ENCODE measurements at regions not wholly inside any gene's neighbourhood (a gene's known extent, or its start where the extent isn't known, plus 50 kb on each side); places are given as distances from the start of the nearest gene placed in this dataset.

GRCh38 chr12:96130396-96131059 lies 63.6 kb upstream of the ELK3 start:
- H3K4me3 ChIP-seq (ENCODE audit: extremely low read depth in 1 of 4, insufficient read depth in 2 of 4, low read depth in 3 of 4, low read length in 4 of 4), result no peak overlapping the region
- no peaks in the 10 kb centered on the region for H3K9me3 ChIP-seq (ENCODE audit: insufficient read depth in 2 of 2, low read depth in 1 of 2, low read length in 1 of 2)
- no peaks in the 10 kb centered on the region; a peak in 1 of 7 replicates for H3K4me1 ChIP-seq (replicated peaks in 1 of 4; ENCODE audit: control insufficient read depth in 3 of 4, insufficient read depth in 4 of 4, low read length in 3 of 4)
- no peak overlapping the region for H2BK5ac ChIP-seq (ENCODE audit: low read depth, low read length)
- H3K4me2 ChIP-seq (ENCODE audit: insufficient read depth in 1 of 2, low read depth in 2 of 2, low read length in 2 of 2), result no peak overlapping the region
- H4K8ac ChIP-seq (ENCODE audit: extremely low read depth, insufficient read depth, low read length), result no peak overlapping the region
- WGBS, 2 experiments (ENCODE audit: extremely low coverage in 1 of 2, insufficient coverage in 1 of 2, insufficient read length in 1 of 2, insufficient replicate concordance in 2 of 2, low coverage in 1 of 2, low lambda C conversion rate in 2 of 2, missing lambda C conversion rate in 1 of 2), result 91% methylated on average over 15 of the region's 15 CpGs; no CpG with 5 or more reads in 1 of the 2 experiments
- no peak overlapping the region for H3K27ac ChIP-seq (ENCODE audit: low read depth, low read length)
- no peak overlapping the region for H2AFZ ChIP-seq (ENCODE audit: low read length)
- no peaks in the 10 kb centered on the region for H3K79me2 ChIP-seq (ENCODE audit: control insufficient read depth in 1 of 2, insufficient read depth in 2 of 2, low read length in 2 of 2)
- no peak overlapping the region for H2BK12ac ChIP-seq (ENCODE audit: low read depth, low read length)
- no peaks in the 10 kb centered on the region for H3K23me2 ChIP-seq (ENCODE audit: low read depth, low read length)
- DNase-seq (ENCODE audit: low read depth in 1 of 2, low spot score in 2 of 2) (no peak), FAIRE-seq (no peak)
- no peak overlapping the region for H3K23ac ChIP-seq (ENCODE audit: insufficient read length)
- H3K14ac ChIP-seq (ENCODE audit: insufficient read length), result no peak overlapping the region
- no peaks in the 10 kb centered on the region for H4K20me1 ChIP-seq (replicated peaks in 1 of 2; ENCODE audit: control insufficient read depth in 1 of 2, insufficient read depth in 2 of 2, low read length in 2 of 2)
- TF ChIP-seq CTCF (IDR thresholded peaks at IDR 0.05; ENCODE audit: control extremely low read depth in 1 of 3, insufficient read depth in 1 of 3, low read depth in 1 of 3, low read length in 3 of 3) (peak in 1 of 3 experiments; percentile 3; a peak in 1 of 4 replicates), SIRT6 (IDR thresholded peaks at IDR 0.05; ENCODE audit: low read length) (no peak), BACH1 (IDR thresholded peaks at IDR 0.05; ENCODE audit: low read length) (no peak), SIX5 (IDR thresholded peaks at IDR 0.05; ENCODE audit: low read depth, low read length) (no peak), MAFK (IDR thresholded peaks at IDR 0.05; ENCODE audit: low read depth, low read length) (no peak), EZH2 (IDR thresholded peaks at IDR 0.05; ENCODE audit: low read depth, low read length, severe bottlenecking) (no peak), KDM1A (IDR thresholded peaks at IDR 0.05; ENCODE audit: borderline replicate concordance, low read length) (no peak), HDAC2 (IDR thresholded peaks at IDR 0.05; ENCODE audit: borderline replicate concordance in 1 of 2, low read depth in 2 of 2, low read length in 2 of 2) (no peak), MAX (IDR thresholded peaks at IDR 0.05) (no peak)
- H4K5ac ChIP-seq (ENCODE audit: insufficient read length, low read depth, low read length), result no peak overlapping the region
- H3K56ac ChIP-seq (replicated peaks; ENCODE audit: insufficient read length, low read depth, low read length), result no peak overlapping the region
- CTCF ChIA-PET (ENCODE audit: partially characterized antibody), result interaction anchor here (2.1 kb wide), 1 partner anchor 21 kb away, joined by 5 read pairs; no protein-coding TSS in a partner anchor
- no peak overlapping the region for H2BK20ac ChIP-seq (ENCODE audit: low read length)
- H2BK120ac ChIP-seq (replicated peaks; ENCODE audit: low read depth, low read length), result no peak overlapping the region
- no peak overlapping the region for H3K4ac ChIP-seq (replicated peaks; ENCODE audit: insufficient read length, low read depth, low read length)
- H3K9ac ChIP-seq (replicated peaks in 1 of 4; ENCODE audit: extremely low read depth in 1 of 4, low read depth in 3 of 4, low read length in 3 of 4), result no peak overlapping the region
- H4K91ac ChIP-seq (replicated peaks; ENCODE audit: insufficient read length, low read length), result no peak overlapping the region
- H3K27me3 ChIP-seq (replicated peaks in 1 of 4; ENCODE audit: control insufficient read depth in 3 of 4, extremely low read depth in 1 of 4, insufficient read depth in 3 of 4, low read length in 3 of 4), result no peaks in the 10 kb centered on the region
- POLR2A ChIA-PET (ENCODE audit: partially characterized antibody), result no interaction called here
- H3K18ac ChIP-seq (ENCODE audit: extremely low read depth, low read length), result no peak overlapping the region
- H2BK15ac ChIP-seq (ENCODE audit: low read length), result no peak overlapping the region
- H3K36me3 ChIP-seq (ENCODE audit: control insufficient read depth in 2 of 4, insufficient read depth in 4 of 4, low read length in 3 of 4), result no peaks in the 10 kb centered on the region
- no peaks in the 10 kb centered on the region for H3K79me1 ChIP-seq (ENCODE audit: low read depth, low read length)
- no peak overlapping the region for H2AK5ac ChIP-seq (ENCODE audit: low read depth, low read length)
